ENCODE measurements at regions not wholly inside any gene's neighbourhood (a gene's known extent, or its start where the extent isn't known, plus 50 kb on each side); places are given as distances from the start of the nearest gene placed in this dataset.

DNA sequence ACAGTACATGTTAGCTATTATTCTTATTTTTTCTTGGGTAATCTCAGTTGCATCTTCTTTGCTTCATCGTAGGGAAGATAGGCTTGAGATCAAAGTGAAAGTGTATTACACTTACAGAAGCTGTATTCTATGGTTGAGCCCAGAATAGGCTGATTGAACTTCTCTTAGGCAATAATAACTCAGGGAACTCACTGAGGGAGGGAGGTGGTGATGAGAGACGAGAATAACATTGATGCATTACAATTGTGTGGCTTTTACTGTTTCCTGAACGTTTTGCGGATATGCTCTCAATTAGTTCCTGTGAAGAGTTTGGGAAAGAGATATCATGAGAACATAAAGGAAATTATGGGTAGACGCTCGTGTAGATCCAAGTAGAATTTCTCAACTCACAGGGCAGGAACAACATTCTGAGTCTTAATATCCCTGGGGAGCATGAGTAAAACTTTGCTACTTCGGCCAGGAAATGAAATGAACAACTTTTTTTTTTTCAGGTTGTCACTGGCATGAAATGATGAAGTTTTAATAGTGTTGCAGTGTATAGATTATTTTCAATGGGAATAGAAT lies 302.2 kb downstream of the TUSC7 start:
- no peaks in the 10 kb centered on the region for H3K36me3 Mint-ChIP-seq (ENCODE audit: low read depth, unreplicated experiment)
- H3K27ac Mint-ChIP-seq (ENCODE audit: unreplicated experiment), result no peak overlapping the region
- peaks cover 5% of the 10 kb centered on the region for H3K4me1 Mint-ChIP-seq (ENCODE audit: unreplicated experiment)
- H3K9me3 Mint-ChIP-seq (ENCODE audit: unreplicated experiment), result no peaks in the 10 kb centered on the region
- H3K27me3 Mint-ChIP-seq (ENCODE audit: unreplicated experiment), result no peaks in the 10 kb centered on the region
- TF ChIP-seq, protein P1, sequence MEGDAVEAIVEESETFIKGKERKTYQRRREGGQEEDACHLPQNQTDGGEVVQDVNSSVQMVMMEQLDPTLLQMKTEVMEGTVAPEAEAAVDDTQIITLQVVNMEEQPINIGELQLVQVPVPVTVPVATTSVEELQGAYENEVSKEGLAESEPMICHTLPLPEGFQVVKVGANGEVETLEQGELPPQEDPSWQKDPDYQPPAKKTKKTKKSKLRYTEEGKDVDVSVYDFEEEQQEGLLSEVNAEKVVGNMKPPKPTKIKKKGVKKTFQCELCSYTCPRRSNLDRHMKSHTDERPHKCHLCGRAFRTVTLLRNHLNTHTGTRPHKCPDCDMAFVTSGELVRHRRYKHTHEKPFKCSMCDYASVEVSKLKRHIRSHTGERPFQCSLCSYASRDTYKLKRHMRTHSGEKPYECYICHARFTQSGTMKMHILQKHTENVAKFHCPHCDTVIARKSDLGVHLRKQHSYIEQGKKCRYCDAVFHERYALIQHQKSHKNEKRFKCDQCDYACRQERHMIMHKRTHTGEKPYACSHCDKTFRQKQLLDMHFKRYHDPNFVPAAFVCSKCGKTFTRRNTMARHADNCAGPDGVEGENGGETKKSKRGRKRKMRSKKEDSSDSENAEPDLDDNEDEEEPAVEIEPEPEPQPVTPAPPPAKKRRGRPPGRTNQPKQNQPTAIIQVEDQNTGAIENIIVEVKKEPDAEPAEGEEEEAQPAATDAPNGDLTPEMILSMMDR (IDR thresholded peaks at IDR 0.05; ENCODE audit: unreplicated experiment), result no peak
- no peak for DNase-seq (ENCODE audit: low spot score)
- no peak overlapping the region for H3K4me3 Mint-ChIP-seq (ENCODE audit: unreplicated experiment)

DNA sequence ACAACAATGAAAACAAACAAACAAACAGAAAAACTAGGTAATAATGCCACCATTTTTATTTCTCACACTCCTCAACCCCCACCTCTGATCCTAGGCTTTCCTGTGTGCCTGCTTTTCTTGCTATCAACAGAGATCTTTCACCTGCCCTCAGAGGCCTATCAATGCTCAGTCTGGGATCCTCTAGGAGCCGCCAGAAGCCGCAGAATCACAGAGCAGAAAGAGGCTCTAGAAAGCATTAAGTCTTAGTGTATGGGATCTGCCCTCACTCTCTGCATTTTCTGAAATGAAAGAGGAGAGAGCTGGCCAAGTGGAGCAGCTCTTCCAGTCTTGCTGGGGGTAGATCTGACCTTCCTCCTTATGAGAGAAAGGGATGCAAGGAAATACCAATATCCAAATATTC lies 306.8 kb downstream of the TUSC7 start:
- Mint-ChIP-seq H3K36me3 (ENCODE audit: low read depth, unreplicated experiment) (no peaks in the 10 kb centered on the region), H3K27ac (ENCODE audit: unreplicated experiment) (no peak overlapping the region), H3K27me3 (ENCODE audit: unreplicated experiment) (no peaks in the 10 kb centered on the region), H3K9me3 (ENCODE audit: unreplicated experiment) (no peaks in the 10 kb centered on the region), H3K4me1 (ENCODE audit: unreplicated experiment) (peaks cover 7% of the 10 kb centered on the region), H3K4me3 (ENCODE audit: unreplicated experiment) (no peak overlapping the region)
- TF ChIP-seq, protein P1 (IDR thresholded peaks at IDR 0.05; ENCODE audit: unreplicated experiment), result no peak
- DNase-seq (ENCODE audit: low spot score), result no peak

DNA sequence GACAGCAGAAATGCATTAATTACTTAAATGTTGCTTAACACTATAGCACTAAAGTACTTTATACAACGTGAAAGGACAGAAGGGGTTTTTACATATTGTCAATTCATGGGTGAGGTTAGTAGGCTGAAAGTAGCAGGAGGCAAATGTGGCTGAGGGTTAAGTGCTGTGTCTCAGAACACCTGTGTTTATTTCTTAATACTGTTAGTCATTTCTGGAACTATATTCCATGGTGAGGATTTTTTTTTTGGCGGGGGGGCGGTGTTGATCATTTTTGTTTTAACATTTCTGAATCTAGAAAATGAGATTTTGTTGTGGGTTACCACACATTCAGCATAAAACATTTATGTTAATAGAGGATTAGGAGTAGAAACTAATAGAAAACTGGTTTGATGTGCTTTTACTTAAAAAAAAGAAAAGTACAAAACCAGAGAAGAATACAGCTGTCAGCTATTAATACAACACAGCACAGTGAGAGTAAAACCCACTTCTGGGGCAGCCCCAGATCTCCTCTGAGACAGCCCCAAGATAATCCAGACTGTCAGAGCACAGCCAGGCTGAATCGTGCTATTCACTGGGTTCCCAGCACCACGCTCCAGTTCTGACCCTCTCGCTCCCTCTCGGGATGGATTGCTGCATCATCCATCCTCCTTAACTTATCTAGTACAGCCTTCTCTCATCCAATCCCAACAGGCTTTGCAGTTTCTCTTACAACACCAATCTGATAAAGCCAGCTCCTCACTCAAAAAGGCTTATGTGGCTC lies 307.7 kb downstream of the TUSC7 start:
- Mint-ChIP-seq H3K27ac (ENCODE audit: unreplicated experiment) (no peak overlapping the region), H3K4me3 (ENCODE audit: unreplicated experiment) (no peak overlapping the region), H3K27me3 (ENCODE audit: unreplicated experiment) (no peaks in the 10 kb centered on the region), H3K9me3 (ENCODE audit: unreplicated experiment) (no peaks in the 10 kb centered on the region), H3K36me3 (ENCODE audit: low read depth, unreplicated experiment) (no peaks in the 10 kb centered on the region), H3K4me1 (ENCODE audit: unreplicated experiment) (peaks cover 3% of the 10 kb centered on the region)
- no peak for DNase-seq (ENCODE audit: low spot score)
- TF ChIP-seq, protein P1 (IDR thresholded peaks at IDR 0.05; ENCODE audit: unreplicated experiment), result no peak

DNA sequence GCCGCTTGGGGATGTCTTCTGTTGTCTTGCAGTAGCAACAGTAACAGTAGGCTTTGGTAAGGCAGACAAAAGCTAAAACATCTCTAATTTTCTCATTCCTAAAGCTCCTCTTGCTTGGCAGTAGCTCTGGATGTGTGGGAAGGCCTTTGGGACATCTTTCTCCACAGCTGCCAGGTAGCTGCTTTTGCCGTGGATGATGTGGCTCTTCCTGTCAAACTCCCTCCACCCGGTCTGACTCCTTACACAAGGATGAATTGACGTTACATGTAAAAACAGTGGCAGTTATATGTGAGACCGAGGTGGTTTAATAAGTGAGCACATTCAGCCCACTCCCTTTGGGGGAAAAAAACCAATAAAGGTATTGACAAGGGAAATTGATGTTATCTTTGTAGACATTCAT lies 309.1 kb downstream of the TUSC7 start:
- Mint-ChIP-seq H3K27me3 (ENCODE audit: unreplicated experiment) (no peaks in the 10 kb centered on the region), H3K36me3 (ENCODE audit: low read depth, unreplicated experiment) (no peaks in the 10 kb centered on the region), H3K9me3 (ENCODE audit: unreplicated experiment) (no peaks in the 10 kb centered on the region), H3K4me1 (ENCODE audit: unreplicated experiment) (peaks cover 3% of the 10 kb centered on the region), H3K27ac (ENCODE audit: unreplicated experiment) (no peak overlapping the region), H3K4me3 (ENCODE audit: unreplicated experiment) (no peak overlapping the region)
- no peak for DNase-seq (ENCODE audit: low spot score)
- TF ChIP-seq, protein P1 (IDR thresholded peaks at IDR 0.05; ENCODE audit: unreplicated experiment), result no peak

DNA sequence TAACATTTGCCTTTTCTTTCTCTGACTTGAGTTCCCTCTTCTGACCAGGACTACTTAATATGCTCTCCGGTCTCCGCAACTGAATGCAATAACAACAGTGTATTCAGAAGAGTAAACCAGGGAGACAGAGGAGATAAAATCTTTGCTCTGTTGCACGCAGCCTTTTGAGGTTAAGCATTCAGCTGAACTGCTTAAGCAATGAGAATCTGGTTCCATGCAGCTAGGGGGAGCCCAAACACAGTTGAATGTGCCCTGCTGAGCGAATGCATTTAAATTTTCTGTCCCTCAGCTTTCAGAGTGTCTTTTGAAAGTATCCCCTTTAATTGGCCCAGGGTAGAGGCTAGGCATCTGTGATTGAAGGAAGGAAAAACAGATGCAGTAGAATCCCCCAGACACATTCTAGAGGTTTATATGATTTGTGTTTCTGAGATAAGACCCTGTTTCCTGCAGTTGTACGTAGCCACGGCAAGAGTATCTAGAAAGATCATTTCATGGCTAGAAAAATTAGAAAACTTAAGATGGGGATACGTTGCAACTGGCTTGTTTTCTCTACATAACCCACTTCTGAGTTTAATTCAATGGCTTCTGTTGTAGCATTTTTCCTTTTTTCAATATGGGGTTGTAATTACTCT lies 309.6 kb downstream of the TUSC7 start:
- no peaks in the 10 kb centered on the region for H3K36me3 Mint-ChIP-seq (ENCODE audit: low read depth, unreplicated experiment)
- H3K4me1 Mint-ChIP-seq (ENCODE audit: unreplicated experiment), result peaks cover 3% of the 10 kb centered on the region
- H3K27ac Mint-ChIP-seq (ENCODE audit: unreplicated experiment), result no peak overlapping the region
- H3K27me3 Mint-ChIP-seq (ENCODE audit: unreplicated experiment), result no peaks in the 10 kb centered on the region
- DNase-seq (ENCODE audit: low spot score), result peak; percentile 65
- H3K4me3 Mint-ChIP-seq (ENCODE audit: unreplicated experiment), result no peak overlapping the region
- no peaks in the 10 kb centered on the region for H3K9me3 Mint-ChIP-seq (ENCODE audit: unreplicated experiment)
- TF ChIP-seq, protein P1 (IDR thresholded peaks at IDR 0.05; ENCODE audit: unreplicated experiment), result peak; percentile 50
